GM23338 (cell line): ENCODE measurements at regions not wholly inside any gene's neighbourhood (a gene's known extent, or its start where the extent isn't known, plus 50 kb on each side); places are given as distances from the start of the nearest gene placed in this dataset.

Experiments used
- ATAC-seq: fragments of 200-7000 bp; cut with Tn5 transposase; 3 replicates; pipeline ENCODE4 v1.9.1; 2020
- DNase-seq: peaks from one replicate; pipeline ENCODE4 v3.0.0-alpha.2; 2015; ENCODE audit warnings: low spot score
- H2AFZ ChIP-seq: fragments of 200-600 bp; sonication (generic); 2 replicates; pipeline ENCODE4 v1.8.0; 2016; ENCODE audit warnings: antibody characterized with exemption, mild to moderate bottlenecking, moderate library complexity
- H3F3A ChIP-seq: fragments of 200-600 bp; sonication (generic); replicated peaks from 2 replicates; pipeline ENCODE4 v1.8.0; 2017; ENCODE audit warnings: antibody characterized with exemption, mixed run types, low read depth
- H3K27ac ChIP-seq: fragments of 200-600 bp; sonication (generic); 2 replicates; pipeline ENCODE4 v1.6.1; 2016; ENCODE audit warnings: low read depth
- H3K27me3 ChIP-seq: fragments of 200-600 bp; sonication (generic); 2 replicates; pipeline ENCODE4 v1.8.0; 2016; ENCODE audit warnings: mild to moderate bottlenecking, mixed run types, moderate library complexity; ENCODE audit not compliant: insufficient read depth
- H3K36me3 ChIP-seq: fragments of 200-600 bp; sonication (generic); 2 replicates; pipeline ENCODE4 v1.8.0; 2016; ENCODE audit warnings: mild to moderate bottlenecking; ENCODE audit not compliant: insufficient read depth
- H3K4me1 ChIP-seq: fragments of 200-600 bp; sonication (generic); 2 replicates; pipeline ENCODE4 v1.8.0; 2016; ENCODE audit warnings: mild to moderate bottlenecking, moderate library complexity; ENCODE audit not compliant: insufficient read depth
- H3K4me2 ChIP-seq: fragments of 200-600 bp; sonication (generic); 2 replicates; pipeline ENCODE4 v1.7.1; 2017; ENCODE audit warnings: mixed run types
- H3K4me3 ChIP-seq: fragments of 200-600 bp; sonication (generic); 2 replicates; pipeline ENCODE4 v1.6.1; 2016; ENCODE audit warnings: mixed run types
- H3K79me2 ChIP-seq: fragments of 200-600 bp; sonication (generic); replicated peaks from 2 replicates; pipeline ENCODE4 v1.8.0; 2017; ENCODE audit warnings: mild to moderate bottlenecking; ENCODE audit not compliant: insufficient read depth
- H3K9me2 ChIP-seq: fragments of 200-600 bp; sonication (generic); 2 replicates; pipeline ENCODE4 v1.8.0; 2017; ENCODE audit not compliant: insufficient read depth
- H4K20me1 ChIP-seq: fragments of 200-600 bp; sonication (generic); replicated peaks from 2 replicates; pipeline ENCODE4 v1.8.0; 2017; ENCODE audit warnings: mild to moderate bottlenecking; ENCODE audit not compliant: insufficient read depth
- H3K27ac Mint-ChIP-seq: 2 replicates; pipeline ENCODE4 v1.8.0; 2020; ENCODE audit warnings: inconsistent platforms, mild to moderate bottlenecking, moderate library complexity, mixed read lengths
- H3K27me3 Mint-ChIP-seq: 3 replicates; pipeline ENCODE4 v1.8.0; 2022; ENCODE audit warnings: low read depth, mild to moderate bottlenecking, moderate library complexity, mixed read lengths, inconsistent platforms; ENCODE audit not compliant: insufficient read depth, poor library complexity
- H3K36me3 Mint-ChIP-seq: 3 replicates; pipeline ENCODE4 v1.8.0; 2021; ENCODE audit warnings: low read depth, mild to moderate bottlenecking, inconsistent platforms, moderate library complexity, mixed read lengths
- H3K4me1 Mint-ChIP-seq: 3 replicates; pipeline ENCODE4 v1.8.0; 2020; ENCODE audit warnings: mild to moderate bottlenecking, inconsistent platforms, mixed read lengths
- H3K4me3 Mint-ChIP-seq: 3 replicates; pipeline ENCODE4 v1.8.0; 2021; ENCODE audit warnings: moderate library complexity, mild to moderate bottlenecking, inconsistent platforms, mixed read lengths
- H3K9me3 Mint-ChIP-seq: 3 replicates; pipeline ENCODE4 v1.8.0; 2020; ENCODE audit warnings: moderate library complexity, mild to moderate bottlenecking, inconsistent platforms, mixed read lengths
- CREB1 ChIP-seq: fragments of 250-450 bp; sonication (Bioruptor Pico); IDR thresholded peaks from 2 replicates; pipeline ENCODE4 v1.5.0; 2020; ENCODE audit warnings: low read depth, mild to moderate bottlenecking, moderate library complexity
- CTCF ChIP-seq, 2 experiments: fragments of 200-600 bp in 1 of 2; sonication (generic) in 1 of 2; conservative IDR thresholded peaks; 2 replicates each; pipeline versions ENCODE4 v1.5.1 to v1.6.1; 2016 to 2017; ENCODE audit warnings: antibody characterized with exemption in 2 of 2, low read depth in 2 of 2, mild to moderate bottlenecking in 2 of 2, moderate library complexity in 1 of 2
- ETS1 ChIP-seq: IDR thresholded peaks from 2 replicates; pipeline ENCODE4 v1.6.1; 2016; ENCODE audit warnings: antibody characterized with exemption
- EZH2phosphoT487 ChIP-seq: fragments of 200-600 bp; sonication (generic); IDR thresholded peaks from one replicate; pipeline ENCODE4 v1.8.1; 2018; ENCODE audit warnings: antibody characterized with exemption; ENCODE audit not compliant: unreplicated experiment
- NANOG ChIP-seq: IDR thresholded peaks from 2 replicates; pipeline ENCODE4 v1.6.1; 2016; ENCODE audit warnings: antibody characterized with exemption, borderline replicate concordance
- STAT1 ChIP-seq: IDR thresholded peaks from one replicate; pipeline ENCODE4 v1.6.1; 2016; ENCODE audit warnings: antibody characterized with exemption; ENCODE audit not compliant: unreplicated experiment
- ZNF114 ChIP-seq: fragments of 250-450 bp; sonication (Bioruptor Pico); IDR thresholded peaks from 2 replicates; pipeline ENCODE4 v1.5.0; 2020; ENCODE audit warnings: mild to moderate bottlenecking, moderate library complexity
- ZNF462 ChIP-seq: fragments of 250-450 bp; sonication (Bioruptor Pico); IDR thresholded peaks from 2 replicates; pipeline ENCODE4 v1.5.0; 2020; ENCODE audit warnings: mild to moderate bottlenecking, moderate library complexity

- Histone ChIP-seq H3K27me3 (no peaks in the 10 kb centered on the region), H3K4me3 (no peak overlapping the region), H3K9me2 (no peaks in the 10 kb centered on the region), H3F3A (no peaks in the 10 kb centered on the region), H2AFZ (peak overlapping the region; percentile 50; the same call in 1 of the 2 replicates), H3K4me1 (no peaks in the 10 kb centered on the region), H4K20me1 (no peaks in the 10 kb centered on the region), H3K36me3 (no peaks in the 10 kb centered on the region), H3K79me2 (no peaks in the 10 kb centered on the region), H3K4me2 (no peak overlapping the region), H3K27ac (no peak overlapping the region)
- DNase-seq (no peak), ATAC-seq (no peak)
- H3K27me3 Mint-ChIP-seq = peaks cover 1% of the 10 kb centered on the region
- no peak overlapping the region for H3K4me3 Mint-ChIP-seq
- H3K27ac Mint-ChIP-seq = peak overlapping the region; percentile 50; the same call in 1 of the 2 replicates
- H3K4me1 Mint-ChIP-seq = peaks cover 2% of the 10 kb centered on the region; the same call in 1 of the 3 replicates
- no peaks in the 10 kb centered on the region for H3K9me3 Mint-ChIP-seq
- TF ChIP-seq NANOG (no peak), EZH2phosphoT487 (no peak), STAT1 (no peak)
- H3K36me3 Mint-ChIP-seq = no peaks in the 10 kb centered on the region
Observed at GRCh38 chr4:163955288-163955687, 460.8 kb downstream of the TMA16 start.

- Mint-ChIP-seq H3K36me3 (no peaks in the 10 kb centered on the region), H3K4me1 (peaks cover 2% of the 10 kb centered on the region; the same call in 1 of the 3 replicates), H3K27ac (no peak overlapping the region), H3K4me3 (no peak overlapping the region), H3K27me3 (peaks cover 1% of the 10 kb centered on the region), H3K9me3 (no peaks in the 10 kb centered on the region)
- H3F3A ChIP-seq = no peaks in the 10 kb centered on the region
- H2AFZ ChIP-seq = no peak overlapping the region
- no peak for TF ChIP-seq ETS1
- no peak for TF ChIP-seq CREB1 (CRISPR knock-in tag)
- no peak for TF ChIP-seq STAT1
- TF ChIP-seq NANOG = no peak
- TF ChIP-seq ZNF114 (CRISPR knock-in tag) = no peak
- no peak overlapping the region for H3K4me2 ChIP-seq
- H3K4me1 ChIP-seq = no peaks in the 10 kb centered on the region
- no peak overlapping the region for H3K27ac ChIP-seq
- no peak for DNase-seq
- H3K79me2 ChIP-seq = no peaks in the 10 kb centered on the region
- ATAC-seq = no peak
- H3K9me2 ChIP-seq = no peaks in the 10 kb centered on the region
- H3K27me3 ChIP-seq = no peaks in the 10 kb centered on the region
- no peaks in the 10 kb centered on the region for H3K36me3 ChIP-seq
- H4K20me1 ChIP-seq = no peaks in the 10 kb centered on the region
- H3K4me3 ChIP-seq = no peak overlapping the region
Observed at GRCh38 chr4:163958751-163959150, 464.3 kb downstream of the TMA16 start.

GRCh38 chr4:163959932-163960331 lies 465.4 kb downstream of the TMA16 start:
- Histone ChIP-seq H3K27ac (no peak overlapping the region), H3K4me3 (no peak overlapping the region), H4K20me1 (no peaks in the 10 kb centered on the region), H2AFZ (no peak overlapping the region), H3K4me2 (no peak overlapping the region), H3K9me2 (no peaks in the 10 kb centered on the region), H3F3A (no peaks in the 10 kb centered on the region), H3K79me2 (no peaks in the 10 kb centered on the region), H3K27me3 (no peaks in the 10 kb centered on the region), H3K4me1 (no peaks in the 10 kb centered on the region), H3K36me3 (no peaks in the 10 kb centered on the region)
- Mint-ChIP-seq H3K27me3 (peaks cover 1% of the 10 kb centered on the region), H3K4me1 (peaks cover 2% of the 10 kb centered on the region; the same call in 1 of the 3 replicates), H3K4me3 (no peak overlapping the region), H3K9me3 (no peaks in the 10 kb centered on the region), H3K27ac (no peak overlapping the region), H3K36me3 (no peaks in the 10 kb centered on the region)
- ATAC-seq = no peak
- no peak for DNase-seq
- TF ChIP-seq ZNF462 (CRISPR knock-in tag) (no peak), CTCF (conservative IDR thresholded peaks at IDR 0.05; ENCODE audit: low read depth in 2 of 2) (no peak)
